H1 (cell line): ENCODE measurements at regions not wholly inside any gene's neighbourhood (a gene's known extent, or its start where the extent isn't known, plus 50 kb on each side); places are given as distances from the start of the nearest gene placed in this dataset.

ENCODE experiments used
- CTCF ChIP-seq, 3 experiments: IDR thresholded peaks; 1 replicate in 2 of 3; 2 replicates in 1 of 3; pipeline versions ENCODE4 v1.5.1 to v1.6.1; 2011; ENCODE audit warnings: low read length in 3 of 3, mild to moderate bottlenecking in 3 of 3, inconsistent platforms in 2 of 3, low read depth in 1 of 3, moderate library complexity in 1 of 3; ENCODE audit not compliant: insufficient read depth in 1 of 3; ENCODE audit errors: control extremely low read depth in 1 of 3
- EGR1 ChIP-seq: IDR thresholded peaks from 2 replicates; pipeline ENCODE4 v1.6.1; 2011; ENCODE audit warnings: low read depth, low read length, borderline replicate concordance
- RXRA ChIP-seq: IDR thresholded peaks from 2 replicates; pipeline ENCODE4 v1.6.1; 2011; ENCODE audit warnings: low read depth, mild to moderate bottlenecking, low read length, moderate library complexity; ENCODE audit not compliant: insufficient read depth

GRCh38 chr1:14300991-14301703 lies 297.3 kb upstream of the KAZN start (continued):
- no peak for TF ChIP-seq CTCF (IDR thresholded peaks at IDR 0.05; ENCODE audit: control extremely low read depth in 1 of 3, insufficient read depth in 1 of 3, low read depth in 1 of 3, low read length in 3 of 3)
- no peak for TF ChIP-seq RXRA
- no peak for TF ChIP-seq EGR1
